ENCODE measurements at regions not wholly inside any gene's neighbourhood (a gene's known extent, or its start where the extent isn't known, plus 50 kb on each side); places are given as distances from the start of the nearest gene placed in this dataset.
A peak's percentile ranks its signal among the peaks of the same experiment; 100 is the strongest.

GRCh38 chr14:101120641-101121507, 217.4 kb upstream of the RTL1 start:
- DNase-seq (ENCODE audit: low spot score) = peak; percentile 0

GRCh38 chr14:101121508-101122139, 218.1 kb upstream of the RTL1 start:
- no peak for DNase-seq (ENCODE audit: low spot score)

GRCh38 chr14:101122237-101123141, 219.0 kb upstream of the RTL1 start:
- no peak for DNase-seq (ENCODE audit: low spot score)

- no peak for DNase-seq (ENCODE audit: low spot score)
Measured at GRCh38 chr14:101123618-101124510, 220.3 kb upstream of the RTL1 start.

GRCh38 chr14:101124815-101125214, 221.3 kb upstream of the RTL1 start:
- no peak for DNase-seq (ENCODE audit: low spot score)

- no peak for DNase-seq (ENCODE audit: low spot score)
Measured at GRCh38 chr14:101125313-101125712, 221.8 kb upstream of the RTL1 start.

GRCh38 chr14:101125719-101126651, 222.5 kb upstream of the RTL1 start:
- no peak for DNase-seq (ENCODE audit: low spot score)

- DNase-seq (ENCODE audit: low spot score) = no peak
Measured at GRCh38 chr14:101126731-101127130, 223.2 kb upstream of the RTL1 start.

GRCh38 chr14:101127224-101127623, 223.7 kb upstream of the RTL1 start:
- no peak for DNase-seq (ENCODE audit: low spot score)

GRCh38 chr14:101128478-101129321, 225.2 kb upstream of the RTL1 start:
- no peak for DNase-seq (ENCODE audit: low spot score)

GRCh38 chr14:101129521-101130167, 226.1 kb upstream of the RTL1 start:
- DNase-seq (ENCODE audit: low spot score) = no peak

- no peak for DNase-seq (ENCODE audit: low spot score)
Measured at GRCh38 chr14:101130861-101131260, 227.3 kb upstream of the RTL1 start.

- DNase-seq (ENCODE audit: low spot score) = no peak
Measured at GRCh38 chr14:101131451-101131916, 228.0 kb upstream of the RTL1 start.

GRCh38 chr14:101132051-101132571, 228.6 kb upstream of the RTL1 start:
- DNase-seq (ENCODE audit: low spot score) = no peak

- DNase-seq (ENCODE audit: low spot score) = no peak
Measured at GRCh38 chr14:101132588-101132987, 229.1 kb upstream of the RTL1 start.

GRCh38 chr14:101133068-101133467, 229.5 kb upstream of the RTL1 start:
- DNase-seq (ENCODE audit: low spot score) = no peak

- no peak for DNase-seq (ENCODE audit: low spot score)
Measured at GRCh38 chr14:101134161-101134631, 230.7 kb upstream of the RTL1 start.

GRCh38 chr14:101134851-101135433, 231.4 kb upstream of the RTL1 start:
- no peak for DNase-seq (ENCODE audit: low spot score)

Measured in A172 (cell line).